ACHN (cell line): ENCODE measurements at regions not wholly inside any gene's neighbourhood (a gene's known extent, or its start where the extent isn't known, plus 50 kb on each side); places are given as distances from the start of the nearest gene placed in this dataset.
A peak's percentile ranks its signal among the peaks of the same experiment; 100 is the strongest.
"Not testable (repeated sequence)": the region's sequence is repeated elsewhere in the genome, so short reads cannot be mapped to it uniquely, and the experiment has no call there.

Source experiments
- DNase-seq: peaks from one replicate; pipeline ENCODE4 v3.0.0-alpha.2; 2015
- in situ Hi-C: cut with HindIII; loops from 2 replicates; pipeline ENCODE4 v1.10.0; 2017; ENCODE audit warnings: low sequenced_read_pairs, low pct_ligation_motif_present, low pct_unique_long_range_greater_than_20kb

DNA sequence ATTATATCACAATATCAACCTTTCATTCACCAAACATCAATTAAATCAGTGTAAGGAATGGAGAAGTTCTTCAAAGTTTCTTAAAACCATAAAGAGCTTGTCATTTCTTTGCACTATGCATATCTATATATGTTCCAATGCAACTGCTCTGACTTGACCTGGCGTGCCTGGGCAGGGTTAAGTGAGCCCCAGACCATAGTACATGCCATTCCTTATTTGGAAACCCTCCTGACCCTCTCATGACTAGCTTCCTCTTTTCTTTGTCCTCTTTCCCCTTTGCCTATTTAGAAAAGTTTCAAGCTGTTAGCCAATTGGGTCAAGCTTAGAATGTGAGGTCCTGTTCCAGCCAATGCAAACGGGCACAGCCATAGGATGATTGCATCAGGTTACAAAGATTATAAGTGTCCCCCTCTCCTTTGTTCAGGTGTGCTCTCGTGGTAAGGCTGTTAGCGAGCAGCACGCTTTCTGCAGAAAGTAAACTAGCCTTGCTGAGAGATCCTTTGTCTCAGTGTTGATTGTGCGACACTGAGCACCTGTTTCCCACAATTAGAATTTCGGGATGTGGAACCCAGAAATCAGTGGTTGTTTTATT, 78.2 kb upstream of the UXS1 start:
- in situ Hi-C loops = no loop called here
- no peak for DNase-seq

DNA sequence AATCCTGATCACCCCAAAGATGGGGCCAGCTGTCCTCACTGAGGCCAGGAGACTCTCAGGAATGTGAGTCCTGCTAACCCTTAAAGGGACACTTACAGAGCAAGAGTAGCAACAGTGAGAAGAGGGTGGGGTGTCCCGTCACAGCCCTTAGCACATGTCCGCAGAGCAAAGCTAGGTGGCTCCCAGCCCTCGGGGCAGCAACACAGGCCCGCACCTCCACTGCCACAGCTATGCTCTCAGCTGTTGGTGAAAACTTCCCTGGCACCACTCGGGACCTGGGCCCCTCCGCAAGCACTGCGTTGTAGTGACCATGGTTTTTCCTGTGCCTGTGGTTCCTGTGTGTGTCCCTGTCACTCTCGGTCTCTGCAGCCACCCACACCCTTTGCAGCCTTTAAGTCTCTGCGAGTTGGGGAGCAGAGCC, 76.4 kb upstream of the UXS1 start:
- DNase-seq = no peak
- in situ Hi-C loops = no loop called here

DNA sequence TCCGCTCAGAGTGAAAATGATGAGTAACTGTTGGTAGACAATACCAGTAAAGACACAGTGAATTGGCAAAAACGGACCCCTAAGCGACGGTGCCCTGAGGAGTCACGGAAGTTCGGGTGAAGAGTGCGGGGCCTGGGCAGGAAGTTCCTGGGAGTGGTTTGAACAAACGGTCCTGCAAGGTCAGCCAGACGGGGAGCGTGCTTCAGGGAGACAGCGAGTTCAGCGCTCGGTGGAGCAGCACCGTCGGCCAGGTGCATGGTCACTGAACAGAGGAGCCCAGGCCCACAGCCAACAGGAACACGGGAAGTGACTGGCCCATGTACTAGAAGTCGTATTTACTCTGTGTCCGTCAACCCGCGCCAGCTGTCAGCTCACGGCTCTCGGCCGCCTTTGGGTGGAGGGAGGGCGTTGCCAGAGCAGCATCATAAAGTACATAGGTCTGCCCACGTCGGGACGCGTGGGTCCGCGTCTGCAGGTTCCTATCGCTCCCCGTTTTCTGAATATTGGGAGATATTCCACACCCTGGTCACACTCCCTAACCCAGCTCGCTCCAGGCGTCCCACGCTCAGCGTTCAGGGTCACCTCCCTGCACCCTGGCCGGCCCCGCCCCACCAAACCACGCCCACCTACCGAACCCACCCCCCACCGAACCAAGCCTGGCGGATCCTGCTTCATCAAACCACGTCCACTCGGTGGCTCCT, 75.6 kb upstream of the UXS1 start:
- DNase-seq = peak; percentile 70
- in situ Hi-C loops = no loop called here

DNA sequence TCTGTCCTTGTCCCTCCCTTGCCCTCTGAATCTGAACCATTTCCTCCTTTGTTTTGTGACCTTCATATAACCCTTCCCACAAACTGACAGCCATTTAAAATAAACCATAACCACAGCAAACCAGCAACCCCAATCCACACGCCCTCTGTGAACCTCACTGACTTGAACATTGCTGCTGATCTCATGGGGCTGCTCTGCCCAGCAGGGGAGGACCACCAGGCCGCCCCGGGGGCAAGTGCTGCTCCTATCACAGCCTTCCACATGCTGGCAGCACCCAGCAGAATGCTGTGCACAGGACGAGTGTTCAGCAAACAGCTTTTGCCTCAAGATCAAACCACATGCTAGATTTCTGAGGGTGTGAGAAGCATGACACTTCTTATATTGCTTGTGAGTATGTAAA, 73.9 kb upstream of the UXS1 start:
- no peak for DNase-seq
- in situ Hi-C loops = no loop called here

DNA sequence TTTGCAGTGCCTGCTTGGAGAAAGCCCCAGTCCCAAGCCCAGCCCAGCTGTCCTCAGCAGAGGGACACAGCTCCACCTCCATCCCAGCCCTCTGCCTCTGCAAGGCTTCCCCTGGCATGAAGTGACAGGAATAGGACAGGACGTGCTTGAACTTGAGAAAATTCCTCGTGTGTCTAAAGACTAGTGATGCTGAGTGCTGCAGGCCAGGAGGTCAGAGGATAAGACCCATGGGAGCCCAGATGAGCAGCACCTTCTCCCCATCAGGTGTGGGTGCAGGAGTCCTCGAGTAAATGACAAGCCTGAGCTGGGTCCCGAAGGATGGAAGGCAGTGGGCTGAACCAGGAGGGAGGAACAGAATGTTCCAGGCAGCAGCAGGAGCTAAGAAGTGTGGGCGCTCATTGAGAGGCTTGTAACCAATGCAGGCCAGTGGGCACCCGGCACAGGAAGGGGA, 67.8 kb upstream of the UXS1 start:
- no peak for DNase-seq
- in situ Hi-C loops = no loop called here

DNA sequence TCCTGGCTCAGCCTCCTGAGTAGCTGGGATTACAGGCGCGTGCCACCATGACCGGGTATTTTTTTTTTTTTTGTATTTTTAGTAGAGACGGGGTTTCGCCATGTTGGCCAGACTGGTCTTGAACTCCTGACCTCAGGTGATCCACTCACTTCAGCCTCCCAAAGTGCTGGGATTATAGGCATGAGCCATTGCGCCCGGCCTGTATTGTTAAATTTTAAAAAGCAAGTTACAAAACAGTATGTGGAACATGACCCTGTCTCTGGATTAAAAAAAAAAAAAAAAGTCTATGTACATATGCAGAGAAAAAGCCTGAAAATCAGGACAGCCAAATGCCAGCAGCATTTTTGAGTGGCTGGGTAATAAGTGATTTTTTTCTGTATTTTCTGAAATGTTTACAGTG, 64.8 kb upstream of the UXS1 start:
- in situ Hi-C loops, DNase-seq: not testable (repeated sequence)

DNA sequence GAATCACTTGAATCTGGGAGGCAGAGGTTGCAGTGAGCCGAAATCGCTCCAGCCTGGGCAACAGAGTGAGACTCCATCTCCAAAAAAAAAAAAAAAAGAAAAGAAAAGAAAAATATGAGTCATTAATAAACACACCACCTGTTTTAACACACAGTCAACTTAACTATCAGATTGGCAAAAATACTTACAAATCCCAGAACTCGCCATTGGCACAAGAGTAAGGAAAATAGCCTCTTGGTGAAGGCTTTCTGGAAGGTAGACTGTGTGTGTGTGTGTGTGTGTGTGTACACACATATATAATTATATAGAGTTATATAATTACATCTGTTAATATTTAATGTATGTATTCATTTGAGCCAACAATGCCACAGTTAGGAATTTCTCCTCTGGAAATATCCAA, 63.7 kb upstream of the UXS1 start:
- in situ Hi-C loops = no loop called here
- DNase-seq = no peak

DNA sequence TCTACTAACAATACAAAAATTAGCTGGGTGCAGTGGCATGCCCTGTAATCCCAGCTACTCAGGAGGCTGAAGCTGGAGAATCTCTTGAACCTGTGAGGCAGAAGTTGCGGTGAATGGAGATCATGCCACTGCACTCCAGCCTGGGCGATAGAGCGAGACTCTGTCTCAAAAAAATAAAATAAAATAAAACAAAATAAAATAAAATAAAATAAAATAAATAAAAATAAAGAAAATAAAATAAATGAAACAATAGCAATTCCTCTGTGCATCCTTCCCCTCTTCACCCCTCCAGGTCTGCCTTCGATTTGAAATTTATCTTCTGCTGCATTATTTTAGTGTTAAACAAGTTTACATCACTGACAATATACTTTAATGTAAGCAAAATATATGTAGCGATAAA, 63.0 kb upstream of the UXS1 start:
- in situ Hi-C loops = no loop called here
- no peak for DNase-seq

DNA sequence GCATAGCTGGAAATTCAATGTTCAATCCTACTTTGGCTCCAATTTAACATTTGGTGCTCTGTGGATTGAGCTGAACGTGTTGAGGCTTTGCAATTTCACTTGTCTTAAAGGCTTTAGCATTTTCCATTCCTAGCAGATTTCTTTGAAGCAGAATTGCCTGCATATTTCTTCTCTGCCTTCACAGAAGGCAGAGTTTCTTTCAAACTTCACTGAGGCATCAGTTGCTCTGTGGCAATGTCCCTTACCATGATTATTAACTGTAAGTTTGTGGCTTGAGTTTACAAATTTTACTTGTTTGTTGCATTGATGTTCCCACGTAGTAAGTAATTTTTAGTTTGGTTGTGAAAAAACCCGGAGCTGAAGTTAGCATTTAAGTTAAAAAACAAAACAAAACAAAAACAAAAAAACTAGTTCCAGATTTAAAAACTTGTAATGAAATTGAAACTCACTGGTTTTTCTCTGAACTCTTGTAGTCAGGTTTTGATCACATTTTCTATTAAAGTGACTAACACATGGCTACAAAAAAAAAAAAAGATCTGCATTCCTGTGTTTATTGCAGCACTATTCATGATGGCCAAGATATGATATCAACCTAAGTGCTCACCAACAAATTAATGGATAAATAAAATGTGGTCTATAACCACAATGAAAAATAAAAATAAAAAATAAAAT, 55.2 kb upstream of the UXS1 start:
- DNase-seq, in situ Hi-C loops: not testable (repeated sequence)

DNA sequence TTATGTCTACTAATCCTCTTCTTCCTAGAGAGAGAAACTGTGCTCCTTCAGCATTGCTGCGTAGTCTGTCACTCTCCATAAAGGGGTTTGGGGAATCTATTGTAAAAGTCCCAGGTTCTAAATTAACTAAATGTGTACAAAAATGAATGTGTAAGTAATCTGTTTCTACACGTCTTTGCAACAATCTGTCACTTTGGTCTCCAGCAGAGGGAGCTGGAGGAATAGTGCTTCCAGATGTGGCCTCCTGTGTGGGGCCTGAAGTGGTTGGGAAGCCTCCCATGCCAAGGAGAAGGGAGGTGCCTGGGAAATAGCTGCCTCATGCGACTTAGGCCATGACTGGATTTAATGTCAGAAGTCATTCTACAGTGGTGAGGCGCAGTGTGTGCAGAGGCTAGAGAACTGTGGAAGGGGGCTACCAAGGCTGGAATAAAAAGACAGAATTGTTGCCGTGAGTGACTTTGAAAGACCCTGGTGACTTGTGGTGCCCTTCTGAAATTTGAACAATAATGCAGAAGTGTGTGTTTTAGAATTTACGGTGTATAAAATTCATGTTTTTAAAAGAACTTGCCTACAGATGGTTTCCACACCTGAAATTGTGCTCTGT, 54.5 kb upstream of the UXS1 start:
- DNase-seq = peak; percentile 28

More for the DNA sequence above, 54.5 kb upstream of the UXS1 start:
- in situ Hi-C loops = not testable (repeated sequence)
